NCI-H748 (cell line): ENCODE measurements at regions not wholly inside any gene's neighbourhood (a gene's known extent, or its start where the extent isn't known, plus 50 kb on each side); places are given as distances from the start of the nearest gene placed in this dataset.
"Not testable (repeated sequence)": the region's sequence is repeated elsewhere in the genome, so short reads cannot be mapped to it uniquely, and the experiment has no call there.

Experiments
- DNase-seq: peaks from one replicate; lab custom pipeline; 2025; ENCODE audit not compliant: unreplicated experiment; lab: John Stamatoyannopoulos, UW

DNA sequence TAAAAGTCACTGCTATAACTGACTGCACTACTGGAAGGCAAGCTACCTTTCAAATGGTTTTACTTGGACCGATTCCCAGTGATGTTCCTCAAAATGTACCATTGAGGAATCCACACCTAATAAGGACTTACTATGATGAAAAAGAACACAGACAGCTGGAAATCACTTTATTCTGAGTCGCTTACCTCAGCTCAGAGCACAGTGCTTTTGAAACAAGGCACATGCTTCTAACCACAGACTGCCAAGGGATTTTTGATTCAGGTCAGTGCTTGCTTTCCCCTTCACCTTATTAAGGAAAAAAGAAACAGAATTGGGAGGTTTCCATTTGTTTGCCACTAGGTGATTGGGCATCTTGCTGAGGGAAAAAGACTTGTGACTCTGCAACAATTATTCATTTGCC lies 707.5 kb upstream of the FSHR start:
- DNase-seq: no peak

- DNase-seq: no peak
Measured at GRCh38 chr2:49860834-49861233, 706.5 kb upstream of the FSHR start.

GRCh38 chr2:49860170-49860569 lies 705.9 kb upstream of the FSHR start:
- DNase-seq: no peak

GRCh38 chr2:49858657-49859056 lies 704.3 kb upstream of the FSHR start:
- no peak for DNase-seq

DNA sequence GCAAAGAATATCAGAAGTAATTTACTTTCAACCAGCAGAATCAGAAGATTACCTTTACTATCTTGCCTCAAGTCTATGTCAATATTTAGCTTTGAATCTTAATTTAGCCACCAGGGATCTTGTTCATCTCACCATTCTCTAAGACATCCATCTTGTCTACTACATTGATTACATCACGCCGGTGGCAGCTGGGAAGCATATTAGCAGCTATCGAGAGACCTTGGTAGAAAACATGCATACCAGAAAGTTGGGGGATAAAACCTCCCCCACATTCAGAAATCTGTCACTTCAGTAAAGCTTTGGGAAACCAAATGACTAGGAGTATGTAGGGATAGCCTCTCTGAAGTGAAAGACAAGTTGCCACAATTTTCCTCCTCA lies 703.8 kb upstream of the FSHR start:
- DNase-seq: no peak

DNA sequence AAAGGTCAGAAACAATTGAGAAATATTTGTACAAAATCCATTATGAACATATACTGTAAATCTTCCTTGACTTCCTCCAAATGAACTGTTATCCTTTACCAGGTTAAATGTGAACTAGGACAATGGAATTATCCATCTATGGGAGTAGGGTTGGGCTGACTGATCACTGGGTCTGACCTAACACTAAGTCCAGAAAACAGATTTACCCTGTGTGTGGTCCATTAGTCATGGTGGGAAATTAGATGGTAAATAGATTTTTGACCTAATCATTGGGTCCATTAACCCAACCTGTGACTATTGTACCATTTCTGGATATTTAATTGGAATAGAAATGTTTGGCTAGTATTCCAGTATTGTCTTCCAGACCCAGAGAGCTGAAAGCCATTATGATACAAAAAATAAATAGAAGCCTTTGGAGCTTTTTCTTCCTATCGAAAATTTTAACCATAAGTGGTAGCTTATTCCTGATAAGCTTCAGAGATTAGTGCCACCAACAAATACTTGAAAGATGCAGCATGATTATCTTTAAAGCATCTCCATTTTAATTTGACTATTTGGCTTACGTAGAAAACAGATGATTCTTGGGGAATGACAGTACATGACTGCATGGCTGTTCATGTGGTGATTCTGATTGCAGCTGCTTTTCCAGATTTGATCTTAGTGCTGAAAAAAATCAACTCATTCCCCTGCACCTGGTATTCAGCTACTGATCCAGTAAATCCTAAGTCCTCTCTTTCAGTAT lies 703.2 kb upstream of the FSHR start:
- DNase-seq: no peak

- no peak for DNase-seq
Measured at GRCh38 chr2:49845671-49846070, 691.4 kb upstream of the FSHR start.

GRCh38 chr2:49845021-49845420 lies 690.7 kb upstream of the FSHR start:
- no peak for DNase-seq

DNA sequence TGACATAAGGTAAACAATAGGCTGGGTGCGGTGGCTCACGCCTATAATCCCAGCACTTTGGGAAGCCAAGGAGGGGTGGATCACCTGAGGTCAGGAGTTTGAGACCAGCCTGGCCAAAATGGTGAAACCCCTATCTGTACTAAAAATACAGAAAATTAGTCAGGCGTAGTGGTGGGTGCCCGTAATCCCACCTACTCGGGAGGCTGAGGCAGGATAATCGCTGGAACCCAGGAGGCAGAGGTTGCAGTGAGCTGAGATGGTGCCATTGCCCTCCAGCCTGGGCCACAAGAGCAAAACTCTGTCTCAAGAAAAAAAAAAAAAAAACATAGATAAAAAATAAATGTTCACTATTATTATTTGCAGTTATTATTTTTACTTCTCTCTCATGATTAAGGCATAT lies 689.8 kb upstream of the FSHR start:
- DNase-seq: not testable (repeated sequence)

GRCh38 chr2:49843314-49843713 lies 689.0 kb upstream of the FSHR start:
- DNase-seq: no peak

- no peak for DNase-seq
Measured at GRCh38 chr2:49840428-49840975, 686.2 kb upstream of the FSHR start.

GRCh38 chr2:49839818-49840217 lies 685.5 kb upstream of the FSHR start:
- no peak for DNase-seq

DNA sequence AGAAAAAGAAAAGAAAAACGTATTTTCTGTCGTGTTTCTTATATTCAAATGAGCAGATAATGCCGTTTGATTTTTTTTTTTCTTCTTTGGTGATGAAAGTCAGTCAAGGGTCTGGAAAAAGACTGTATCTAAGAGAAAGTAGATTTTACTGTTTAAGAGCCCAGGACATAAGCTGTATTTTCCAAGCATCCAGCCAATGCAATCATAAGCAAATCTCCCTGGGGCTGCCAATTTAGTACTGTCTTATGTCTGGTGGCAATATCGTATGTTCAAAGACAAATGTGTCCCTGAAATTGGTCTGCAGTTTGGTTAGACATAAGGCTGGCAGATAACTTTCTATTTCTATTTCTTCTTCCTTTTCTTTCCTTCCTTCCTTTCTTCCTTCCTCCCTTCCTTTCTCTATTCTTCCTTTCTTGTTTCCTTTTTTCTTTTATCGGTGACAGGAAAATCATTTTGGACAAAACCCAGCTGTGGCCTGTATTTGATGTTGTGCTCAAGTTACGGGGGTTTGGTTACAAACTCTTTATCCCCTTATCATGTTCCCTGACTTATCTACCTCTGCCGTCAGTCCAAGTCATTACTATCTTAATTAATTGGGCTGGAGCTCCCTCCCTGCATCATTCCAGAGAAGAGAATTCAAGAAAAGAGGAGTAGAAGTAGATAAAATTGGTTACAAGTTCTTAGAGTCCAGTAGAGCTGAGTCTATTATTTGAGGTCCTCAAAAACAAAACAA lies 683.4 kb upstream of the FSHR start:
- no peak for DNase-seq

DNA sequence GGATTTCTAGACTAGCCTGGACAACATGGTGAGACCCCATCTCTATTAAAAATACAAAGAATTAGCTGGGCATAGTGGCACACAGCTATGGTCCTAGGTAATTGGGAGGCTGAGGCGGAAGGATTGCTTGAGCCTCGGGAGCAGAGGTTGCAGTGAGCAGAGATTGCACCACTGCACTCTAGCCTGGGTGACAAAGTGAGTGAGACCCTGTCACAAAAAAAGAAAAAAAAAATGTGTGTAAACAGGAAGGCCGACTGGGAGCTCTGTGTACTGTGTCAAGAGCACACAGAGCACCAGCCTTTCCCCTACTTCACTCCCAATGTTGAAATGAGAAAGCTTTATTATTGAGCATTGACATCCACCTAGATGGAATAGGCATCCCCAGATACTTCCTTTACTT lies 681.7 kb upstream of the FSHR start:
- DNase-seq: no peak

DNA sequence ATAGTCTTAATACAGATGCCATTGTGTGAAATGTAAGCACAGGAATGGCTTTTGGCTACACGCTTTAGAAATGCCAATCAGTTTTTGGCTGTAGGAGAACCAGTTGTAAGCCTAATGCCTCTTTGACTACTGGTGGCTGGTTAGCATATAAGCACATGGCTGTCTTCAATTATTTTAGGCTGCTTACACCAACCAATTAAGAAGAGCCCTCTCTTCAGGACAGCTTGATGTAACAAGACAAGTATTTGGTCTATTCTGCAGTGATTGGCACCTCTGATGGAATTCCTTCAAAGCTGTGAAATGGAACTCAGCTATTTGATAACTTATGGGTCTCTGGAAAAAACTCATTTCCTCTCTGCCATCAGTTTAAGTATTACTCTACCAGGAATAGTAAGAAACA lies 680.1 kb upstream of the FSHR start:
- no peak for DNase-seq

GRCh38 chr2:49832555-49832954 lies 678.2 kb upstream of the FSHR start:
- DNase-seq: no peak

GRCh38 chr2:49831698-49832367 lies 677.5 kb upstream of the FSHR start:
- DNase-seq: no peak

DNA sequence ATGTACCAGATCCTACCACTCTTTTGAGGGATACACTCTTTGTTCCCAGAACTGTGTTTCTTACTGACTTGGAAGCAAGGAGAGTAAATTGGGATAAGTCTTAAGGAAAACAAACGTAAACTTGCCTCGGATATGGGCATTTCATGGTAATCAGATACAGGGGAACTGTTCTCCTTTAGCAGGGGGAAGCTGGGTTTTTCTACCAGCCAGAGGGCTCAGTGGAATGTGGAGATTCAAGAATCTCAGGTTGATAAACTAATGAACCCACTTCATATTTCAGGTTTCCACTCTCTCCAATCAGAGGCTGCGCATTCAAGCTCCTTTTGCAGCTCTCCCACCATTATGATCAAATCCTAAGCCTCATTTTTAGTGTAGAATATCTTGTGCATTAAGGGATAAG lies 676.5 kb upstream of the FSHR start:
- no peak for DNase-seq

DNA sequence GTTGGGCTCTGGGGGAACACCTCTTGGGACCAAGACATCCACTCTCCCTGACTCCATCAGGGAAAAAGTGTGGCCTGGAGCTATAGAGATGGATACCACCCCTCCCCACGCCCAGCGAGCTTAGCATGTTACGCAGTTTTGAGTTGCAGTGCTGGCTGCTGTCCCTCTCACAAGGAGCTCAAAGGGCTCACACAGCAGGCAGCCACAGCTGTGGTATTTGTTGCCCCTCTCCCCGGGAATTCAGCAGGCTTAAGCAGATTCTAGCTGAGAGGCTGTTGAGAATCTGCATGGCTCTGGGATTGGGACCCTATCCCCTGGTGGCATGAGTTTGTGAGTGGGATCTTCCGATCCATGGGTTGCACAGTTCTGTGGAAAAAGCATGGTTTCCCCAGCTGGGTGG lies 673.1 kb upstream of the FSHR start:
- no peak for DNase-seq

DNA sequence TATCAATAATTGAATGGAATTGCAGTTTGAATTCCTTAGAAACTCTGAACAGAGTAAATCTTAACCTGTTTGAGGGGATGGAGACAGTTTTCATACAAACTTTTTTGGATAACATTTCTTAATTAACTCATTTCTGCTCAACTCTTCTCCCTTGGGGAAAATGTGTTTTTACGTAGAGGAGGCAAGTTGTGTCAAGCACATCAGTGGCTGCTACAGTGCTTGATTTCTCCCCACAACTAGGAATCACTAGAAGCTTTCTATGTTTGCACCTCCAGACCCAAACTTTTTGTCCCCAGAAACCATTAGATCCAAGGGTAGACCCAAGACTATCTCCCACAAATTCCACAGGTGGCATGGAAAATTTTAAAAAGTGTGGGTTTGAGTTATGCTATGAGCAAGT lies 658.9 kb upstream of the FSHR start:
- DNase-seq: no peak

- no peak for DNase-seq
Measured at GRCh38 chr2:49812730-49813129, 658.4 kb upstream of the FSHR start.

GRCh38 chr2:49811502-49811901 lies 657.2 kb upstream of the FSHR start:
- DNase-seq: no peak
